ENCODE measurements at regions not wholly inside any gene's neighbourhood (a gene's known extent, or its start where the extent isn't known, plus 50 kb on each side); places are given as distances from the start of the nearest gene placed in this dataset.
"Not testable (repeated sequence)": the region's sequence is repeated elsewhere in the genome, so short reads cannot be mapped to it uniquely, and the experiment has no call there.

DNA sequence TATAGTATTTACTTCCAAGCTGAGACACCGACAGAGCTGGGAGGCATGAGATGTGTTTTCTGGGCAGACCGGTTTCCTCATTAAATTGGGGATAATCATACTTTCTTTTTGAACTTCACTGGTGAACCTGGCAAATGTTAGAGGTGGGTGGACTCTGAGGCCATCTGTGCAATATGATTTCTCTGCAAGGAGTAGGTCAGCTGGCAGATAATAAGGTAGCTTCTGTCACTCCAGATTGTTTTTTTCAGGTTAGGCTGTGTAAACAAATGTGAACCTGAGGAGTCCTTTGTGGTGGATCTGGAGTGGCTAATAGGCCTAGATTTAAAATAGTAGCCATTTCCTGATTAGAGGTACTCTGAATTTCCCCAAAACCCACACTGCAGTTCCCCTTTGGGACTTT, 75.4 kb upstream of the S1PR3 start:
- TF ChIP-seq, protein P1, sequence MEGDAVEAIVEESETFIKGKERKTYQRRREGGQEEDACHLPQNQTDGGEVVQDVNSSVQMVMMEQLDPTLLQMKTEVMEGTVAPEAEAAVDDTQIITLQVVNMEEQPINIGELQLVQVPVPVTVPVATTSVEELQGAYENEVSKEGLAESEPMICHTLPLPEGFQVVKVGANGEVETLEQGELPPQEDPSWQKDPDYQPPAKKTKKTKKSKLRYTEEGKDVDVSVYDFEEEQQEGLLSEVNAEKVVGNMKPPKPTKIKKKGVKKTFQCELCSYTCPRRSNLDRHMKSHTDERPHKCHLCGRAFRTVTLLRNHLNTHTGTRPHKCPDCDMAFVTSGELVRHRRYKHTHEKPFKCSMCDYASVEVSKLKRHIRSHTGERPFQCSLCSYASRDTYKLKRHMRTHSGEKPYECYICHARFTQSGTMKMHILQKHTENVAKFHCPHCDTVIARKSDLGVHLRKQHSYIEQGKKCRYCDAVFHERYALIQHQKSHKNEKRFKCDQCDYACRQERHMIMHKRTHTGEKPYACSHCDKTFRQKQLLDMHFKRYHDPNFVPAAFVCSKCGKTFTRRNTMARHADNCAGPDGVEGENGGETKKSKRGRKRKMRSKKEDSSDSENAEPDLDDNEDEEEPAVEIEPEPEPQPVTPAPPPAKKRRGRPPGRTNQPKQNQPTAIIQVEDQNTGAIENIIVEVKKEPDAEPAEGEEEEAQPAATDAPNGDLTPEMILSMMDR (IDR thresholded peaks at IDR 0.05; ENCODE audit: low read depth, low read length, missing control alignments), result no peak
- H3K4me3 ChIP-seq (replicated peaks; ENCODE audit: low read depth, low read length), result no peak overlapping the region
- no peak for DNase-seq (ENCODE audit: extremely low read depth, low read depth)

DNA sequence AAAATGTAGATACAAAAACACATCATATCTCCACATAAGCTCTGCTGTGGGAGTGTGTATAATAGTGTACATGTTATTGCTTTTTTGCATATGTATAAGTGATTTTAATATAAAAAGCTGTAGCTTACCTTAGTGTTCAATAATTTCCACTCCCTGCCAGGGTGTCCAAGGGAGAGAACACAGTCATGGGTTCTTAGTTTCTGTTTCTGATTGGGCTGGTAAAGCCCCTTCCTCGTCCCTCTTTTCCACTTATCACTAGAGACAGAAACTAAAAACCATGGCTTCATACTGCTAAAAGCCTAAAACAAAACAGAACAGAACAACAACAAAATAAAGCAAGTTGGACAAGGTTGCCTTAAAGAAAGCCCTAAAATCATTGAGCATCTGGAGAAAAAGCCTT, 74.4 kb upstream of the S1PR3 start:
- no peak overlapping the region for H3K4me3 ChIP-seq (replicated peaks; ENCODE audit: low read depth, low read length)
- TF ChIP-seq, protein P1 (IDR thresholded peaks at IDR 0.05; ENCODE audit: low read depth, low read length, missing control alignments), result no peak
- no peak for DNase-seq (ENCODE audit: extremely low read depth, low read depth)

- no peak overlapping the region for H3K4me3 ChIP-seq (replicated peaks; ENCODE audit: low read depth, low read length)
- TF ChIP-seq, protein P1 (IDR thresholded peaks at IDR 0.05; ENCODE audit: low read depth, low read length, missing control alignments), result no peak
- no peak for DNase-seq (ENCODE audit: extremely low read depth, low read depth)
Observed at GRCh38 chr9:88917375-88917774, 73.9 kb upstream of the S1PR3 start.

DNA sequence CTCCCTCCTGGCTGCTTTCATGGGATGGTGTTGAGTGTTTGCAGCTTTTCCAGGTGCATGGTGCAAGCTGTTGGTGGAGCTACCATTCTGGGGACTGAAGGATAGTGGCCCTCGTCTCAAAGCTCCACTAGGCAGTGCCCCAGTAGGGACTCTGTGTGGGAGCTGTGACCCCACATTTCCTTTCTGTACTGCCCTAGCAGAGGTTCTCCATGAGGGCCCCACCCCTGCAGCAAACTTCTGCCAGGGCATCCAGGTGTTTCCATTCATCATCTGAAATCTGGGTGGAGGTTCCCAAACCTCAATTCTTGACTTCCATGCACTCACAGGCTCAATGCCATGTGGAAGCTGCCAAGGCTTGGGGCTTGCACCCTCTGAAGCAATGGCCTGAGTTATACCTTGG, 72.7 kb upstream of the S1PR3 start:
- DNase-seq (ENCODE audit: extremely low read depth, low read depth); H3K4me3 ChIP-seq (replicated peaks; ENCODE audit: low read depth, low read length): not testable (repeated sequence)

- DNase-seq (ENCODE audit: extremely low read depth, low read depth), result no peak
- no peak overlapping the region for H3K4me3 ChIP-seq (replicated peaks; ENCODE audit: low read depth, low read length)
- TF ChIP-seq, protein P1 (IDR thresholded peaks at IDR 0.05; ENCODE audit: low read depth, low read length, missing control alignments), result no peak
Observed at GRCh38 chr9:88920645-88921044, 70.6 kb upstream of the S1PR3 start.

DNA sequence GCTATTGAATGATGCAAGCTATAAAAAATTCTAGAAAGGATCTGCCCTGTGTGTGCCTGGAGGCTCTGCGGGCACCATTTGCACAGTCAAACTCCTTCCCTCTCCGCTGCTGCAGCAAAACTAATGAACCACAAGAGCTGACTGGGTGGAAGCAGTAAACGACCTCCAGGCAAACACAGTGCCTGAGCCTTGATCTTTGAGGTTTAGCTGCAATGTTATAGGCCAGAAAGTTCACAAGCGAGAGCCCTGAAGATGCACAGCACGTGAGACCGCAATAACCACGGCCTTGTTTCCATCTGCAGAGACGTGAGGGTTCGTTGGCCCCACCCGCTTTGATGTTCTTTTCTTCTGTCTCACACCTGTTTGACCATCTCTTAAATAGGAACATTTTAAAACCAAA, 69.2 kb upstream of the S1PR3 start:
- no peak for DNase-seq (ENCODE audit: extremely low read depth, low read depth)
- H3K4me3 ChIP-seq (replicated peaks; ENCODE audit: low read depth, low read length), result no peak overlapping the region
- TF ChIP-seq, protein P1 (IDR thresholded peaks at IDR 0.05; ENCODE audit: low read depth, low read length, missing control alignments), result no peak

DNA sequence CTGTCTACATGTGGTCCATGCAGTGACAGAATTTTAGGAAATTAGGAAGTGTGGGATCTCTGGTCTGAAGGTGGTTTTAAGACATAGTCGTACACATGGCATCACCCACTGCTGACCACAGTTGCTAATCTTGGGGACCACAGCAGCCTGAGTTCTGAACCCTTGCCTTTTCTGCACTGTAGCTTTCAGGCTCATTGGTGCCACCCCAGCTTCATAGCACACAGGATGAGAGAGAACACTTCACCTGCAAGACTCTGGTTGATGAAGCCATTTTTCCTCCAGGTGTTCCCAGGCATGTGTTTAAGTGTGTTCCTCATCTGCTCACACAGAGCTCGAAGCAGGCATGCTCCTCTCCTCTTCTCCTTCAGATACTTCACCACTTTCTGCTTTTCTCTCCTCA, 68.2 kb upstream of the S1PR3 start:
- H3K4me3 ChIP-seq (replicated peaks; ENCODE audit: low read depth, low read length), result no peak overlapping the region
- TF ChIP-seq, protein P1 (IDR thresholded peaks at IDR 0.05; ENCODE audit: low read depth, low read length, missing control alignments), result no peak
- no peak for DNase-seq (ENCODE audit: extremely low read depth, low read depth)

All from HFF-Myc (cell line).